ENCODE measurements at regions not wholly inside any gene's neighbourhood (a gene's known extent, or its start where the extent isn't known, plus 50 kb on each side); places are given as distances from the start of the nearest gene placed in this dataset.

DNA sequence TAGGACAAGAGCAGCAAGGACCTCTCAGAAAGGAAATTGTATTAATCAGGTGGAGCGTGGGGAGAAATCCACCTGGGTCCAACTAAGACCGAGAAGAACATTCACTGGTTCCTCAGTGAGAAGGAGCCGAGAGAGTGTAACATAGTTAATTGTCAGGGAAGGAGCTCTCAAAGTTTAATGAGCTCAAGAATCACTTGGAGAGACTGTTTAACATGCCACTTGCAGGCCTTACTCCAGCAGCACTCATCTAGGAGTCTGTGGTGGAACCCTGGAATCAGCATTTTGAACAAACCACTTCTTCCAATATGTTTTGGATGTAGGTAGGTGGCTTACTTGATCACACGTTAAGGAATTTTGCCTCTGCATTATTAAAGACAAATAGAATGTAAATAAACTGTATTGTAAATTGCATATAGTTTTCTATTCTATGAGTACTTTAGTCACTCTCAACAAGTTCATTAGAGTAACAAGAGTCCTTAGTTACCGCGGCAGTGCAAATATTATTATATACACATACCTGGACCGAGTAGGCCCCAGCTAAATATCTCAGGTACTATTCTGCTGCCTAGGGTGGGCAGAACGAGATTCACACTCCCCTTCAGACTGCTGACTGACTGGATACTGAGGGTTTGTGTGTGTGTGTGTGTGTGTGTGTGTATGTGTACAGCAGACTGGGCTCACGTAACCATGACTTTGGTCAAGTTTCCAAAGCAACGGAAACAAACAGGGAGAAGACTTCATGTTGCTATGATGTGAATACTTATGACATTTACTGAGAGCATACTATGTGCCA lies 203.2 kb upstream of the USP24 start:
- TF ChIP-seq, protein P1, sequence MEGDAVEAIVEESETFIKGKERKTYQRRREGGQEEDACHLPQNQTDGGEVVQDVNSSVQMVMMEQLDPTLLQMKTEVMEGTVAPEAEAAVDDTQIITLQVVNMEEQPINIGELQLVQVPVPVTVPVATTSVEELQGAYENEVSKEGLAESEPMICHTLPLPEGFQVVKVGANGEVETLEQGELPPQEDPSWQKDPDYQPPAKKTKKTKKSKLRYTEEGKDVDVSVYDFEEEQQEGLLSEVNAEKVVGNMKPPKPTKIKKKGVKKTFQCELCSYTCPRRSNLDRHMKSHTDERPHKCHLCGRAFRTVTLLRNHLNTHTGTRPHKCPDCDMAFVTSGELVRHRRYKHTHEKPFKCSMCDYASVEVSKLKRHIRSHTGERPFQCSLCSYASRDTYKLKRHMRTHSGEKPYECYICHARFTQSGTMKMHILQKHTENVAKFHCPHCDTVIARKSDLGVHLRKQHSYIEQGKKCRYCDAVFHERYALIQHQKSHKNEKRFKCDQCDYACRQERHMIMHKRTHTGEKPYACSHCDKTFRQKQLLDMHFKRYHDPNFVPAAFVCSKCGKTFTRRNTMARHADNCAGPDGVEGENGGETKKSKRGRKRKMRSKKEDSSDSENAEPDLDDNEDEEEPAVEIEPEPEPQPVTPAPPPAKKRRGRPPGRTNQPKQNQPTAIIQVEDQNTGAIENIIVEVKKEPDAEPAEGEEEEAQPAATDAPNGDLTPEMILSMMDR (conservative IDR thresholded peaks at IDR 0.05; ENCODE audit: low read length) = no peak
- TF ChIP-seq EZH2phosphoT487 (IDR thresholded peaks at IDR 0.05; ENCODE audit: borderline replicate concordance) = no peak

Data from Loucy (cell line).